Suprapubic skin (tissue), 3 donors: ENCODE measurements at regions not wholly inside any gene's neighbourhood (a gene's known extent, or its start where the extent isn't known, plus 50 kb on each side); places are given as distances from the start of the nearest gene placed in this dataset.

ENCODE experiments used
- CTCF ChIP-seq, 2 donors: fragments of 200-600 bp in 1 of 2; fragments of 450-650 bp in 1 of 2; sonication (generic) in 1 of 2; IDR thresholded peaks; one replicate each; pipeline ENCODE4 v1.5.1; 2016 to 2019; ENCODE audit warnings: antibody characterized with exemption in 2 of 2, mild to moderate bottlenecking in 1 of 2, moderate library complexity in 1 of 2
- EP300 ChIP-seq: sonication (generic); formaldehyde crosslinking; IDR thresholded peaks from one replicate; pipeline ENCODE4 v1.6.1; 2017; ENCODE audit warnings: antibody characterized with exemption

GRCh38 chr4:165757451-165757850 is 115.6 kb upstream of the TLL1 start:
- TF ChIP-seq EP300 (no peak), CTCF (IDR thresholded peaks at IDR 0.05) (no peak)
